ENCODE measurements at regions not wholly inside any gene's neighbourhood (a gene's known extent, or its start where the extent isn't known, plus 50 kb on each side); places are given as distances from the start of the nearest gene placed in this dataset.

GRCh38 chr14:100638211-100638855 is 51.1 kb upstream of the BEGAIN start:
- DNase-seq, result no peak
- H3K36me3 ChIP-seq, result no peaks in the 10 kb centered on the region
- in situ Hi-C loops (cut with MboI; ENCODE audit: low pct_ligation_motif_present in 1 of 4, low pct_unique_long_range_greater_than_20kb in 1 of 4, low sequenced_read_pairs in 3 of 4), result loop anchor here in 1 of 4 donors (25.0 kb wide), 1 partner anchor 376 kb away; no protein-coding TSS in a partner anchor
- H3K4me1 ChIP-seq, result peaks cover 0 to 10% (median 0%) of the 10 kb centered on the region in 4 donors
- H3K27ac ChIP-seq, result no peak overlapping the region
- intact Hi-C loops (cut with DNase I; ENCODE audit: low total_unique reads), result no loop called here
- no peak for TF ChIP-seq POLR2AphosphoS5 (IDR thresholded peaks at IDR 0.05)
- TF ChIP-seq CTCF (IDR thresholded peaks at IDR 0.05), result no peak
- TF ChIP-seq EP300 (IDR thresholded peaks at IDR 0.05; ENCODE audit: low read depth), result no peak
- no peak for TF ChIP-seq POLR2A (IDR thresholded peaks at IDR 0.05)
- no peaks in the 10 kb centered on the region for H3K27me3 ChIP-seq
- no peaks in the 10 kb centered on the region for H3K9me3 ChIP-seq
- no peak overlapping the region for H3K4me3 ChIP-seq
- 98% methylated on average over 7 of the region's 14 CpGs; no CpG with 5 or more reads in 1 of the 2 donors for WGBS, 2 donors (ENCODE audit: low coverage in 1 of 2)

DNA sequence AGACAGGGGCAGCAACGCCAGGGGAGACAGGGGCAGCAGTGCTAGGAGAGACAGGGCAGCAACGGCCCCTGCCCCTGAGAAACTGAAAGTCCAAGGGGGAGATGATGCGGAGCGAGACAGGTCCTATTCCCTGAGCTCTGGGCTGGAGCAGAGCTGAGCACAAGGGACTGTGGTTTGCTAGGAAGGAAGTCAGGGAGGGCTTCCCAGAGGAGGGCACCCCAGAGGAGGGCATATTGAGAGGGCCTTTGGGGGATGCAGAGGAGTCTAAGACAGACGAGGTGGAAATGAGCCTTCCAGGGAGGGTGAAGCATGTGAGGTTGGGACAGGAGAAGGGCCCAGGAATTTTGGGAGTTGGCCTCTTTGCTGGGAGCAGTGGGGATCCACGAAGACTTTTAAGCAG is 52.1 kb upstream of the BEGAIN start:
- Histone ChIP-seq H3K9me3 (no peaks in the 10 kb centered on the region), H3K36me3 (no peaks in the 10 kb centered on the region), H3K27me3 (no peaks in the 10 kb centered on the region), H3K4me1 (peaks cover 0 to 10% (median 0%) of the 10 kb centered on the region in 4 donors), H3K4me3 (no peak overlapping the region), H3K27ac (no peak overlapping the region)
- WGBS, 2 donors (ENCODE audit: low coverage in 1 of 2), result 80 to 92% methylated on average over 4 to 6 of the region's 6 CpGs
- intact Hi-C loops (cut with DNase I; ENCODE audit: low total_unique reads) (no loop called here), in situ Hi-C loops (cut with MboI; ENCODE audit: low pct_ligation_motif_present in 1 of 4, low pct_unique_long_range_greater_than_20kb in 1 of 4, low sequenced_read_pairs in 3 of 4) (loop anchor here in 1 of 4 donors (25.0 kb wide), 1 partner anchor 377 kb away; no protein-coding TSS in a partner anchor)
- no peak for DNase-seq
- TF ChIP-seq EP300 (IDR thresholded peaks at IDR 0.05; ENCODE audit: low read depth), result no peak
- no peak for TF ChIP-seq POLR2A (IDR thresholded peaks at IDR 0.05)
- no peak for TF ChIP-seq CTCF (IDR thresholded peaks at IDR 0.05)
- TF ChIP-seq POLR2AphosphoS5 (IDR thresholded peaks at IDR 0.05), result no peak

DNA sequence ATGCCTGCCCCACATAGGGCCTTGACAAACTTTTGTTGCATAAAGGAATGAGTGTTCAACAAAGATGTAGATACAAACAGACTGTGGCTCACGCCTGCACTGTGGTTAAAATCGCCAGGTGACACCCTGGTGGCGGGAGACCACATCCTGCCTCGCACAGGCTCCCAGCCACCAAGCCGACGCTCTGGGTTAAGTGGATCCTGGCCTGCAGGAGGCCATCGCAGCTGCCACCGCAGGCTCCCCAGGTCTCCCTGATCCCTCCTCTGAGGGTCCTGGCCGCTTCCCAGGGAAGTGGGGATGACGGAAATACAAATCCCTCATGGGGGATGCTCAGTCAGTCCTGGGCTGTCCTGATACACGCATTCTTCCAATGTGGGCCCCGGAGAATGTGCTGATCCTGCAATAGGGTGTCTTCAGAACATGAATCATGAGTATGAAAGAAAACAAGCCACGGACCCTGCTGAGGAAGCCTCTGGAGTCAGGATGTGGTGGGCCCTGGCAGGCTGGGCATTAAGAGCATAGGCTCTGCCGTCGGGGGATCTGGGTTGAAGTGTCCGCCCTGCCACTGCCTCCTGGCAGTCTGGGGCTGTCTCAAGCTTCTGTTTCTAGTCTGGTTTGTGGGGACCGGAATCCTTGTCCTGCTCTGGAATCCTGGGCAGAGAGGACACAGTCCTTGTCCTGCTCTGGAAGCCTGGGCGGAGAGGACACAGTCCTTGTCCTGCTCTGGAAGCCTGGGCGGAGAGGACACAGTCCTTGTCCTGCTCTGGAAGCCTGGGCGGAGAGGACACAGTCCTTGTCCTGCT is 53.5 kb upstream of the BEGAIN start:
- DNase-seq, result peak; percentile 57

More for the DNA sequence above, 53.5 kb upstream of the BEGAIN start:
- no peak for TF ChIP-seq CTCF (IDR thresholded peaks at IDR 0.05)
- TF ChIP-seq EP300 (IDR thresholded peaks at IDR 0.05; ENCODE audit: low read depth), result no peak
- TF ChIP-seq POLR2AphosphoS5 (IDR thresholded peaks at IDR 0.05), result no peak
- TF ChIP-seq POLR2A (IDR thresholded peaks at IDR 0.05), result no peak
- Histone ChIP-seq H3K27me3 (no peaks in the 10 kb centered on the region), H3K4me1 (peaks cover 4 to 18% (median 7%) of the 10 kb centered on the region in 4 donors), H3K9me3 (no peaks in the 10 kb centered on the region), H3K27ac (peak overlapping the region in 1 of 4 donors; percentile 25), H3K4me3 (no peak overlapping the region), H3K36me3 (no peaks in the 10 kb centered on the region)
- 64 to 88% methylated on average over 4 to 16 of the region's 20 CpGs for WGBS, 2 donors (ENCODE audit: low coverage in 1 of 2)
- intact Hi-C loops (cut with DNase I; ENCODE audit: low total_unique reads), result no loop called here
- in situ Hi-C loops (cut with MboI; ENCODE audit: low pct_ligation_motif_present in 1 of 4, low pct_unique_long_range_greater_than_20kb in 1 of 4, low sequenced_read_pairs in 3 of 4), result loop anchor here (10.0 to 25.0 kb wide), 4 partner anchors 116 to 378 kb away; no protein-coding TSS in a partner anchor

Data from transverse colon (tissue), 4 donors.